ENCODE measurements at regions not wholly inside any gene's neighbourhood (a gene's known extent, or its start where the extent isn't known, plus 50 kb on each side); places are given as distances from the start of the nearest gene placed in this dataset.

DNA sequence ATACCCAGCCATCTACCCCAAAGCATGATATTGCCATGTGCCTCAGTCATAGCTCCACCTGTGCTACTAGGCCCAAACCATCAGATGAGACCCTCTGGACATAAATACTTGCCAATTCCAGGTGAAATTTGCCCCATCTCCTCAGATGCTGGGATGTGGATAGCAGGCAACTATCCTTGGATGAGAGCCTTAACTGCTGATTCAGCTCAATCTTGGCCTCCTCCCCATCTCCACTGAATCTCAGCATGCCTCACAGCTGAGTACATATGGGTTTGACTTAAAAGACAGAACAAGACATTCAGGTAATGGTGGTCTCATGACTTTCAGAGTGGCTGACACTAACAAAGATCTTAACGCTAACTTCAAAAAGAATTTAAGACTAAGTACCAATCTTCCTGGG is 50.8 kb upstream of the KLHL13 start:
- 96% methylated on average over 1 of the region's 1 CpG for WGBS
- Histone ChIP-seq H3K4me3 (no peak overlapping the region), H3K9me3 (no peaks in the 10 kb centered on the region), H3K27me3 (no peaks in the 10 kb centered on the region), H3K36me3 (no peaks in the 10 kb centered on the region), H3K27ac (no peak overlapping the region), H3K4me1 (no peaks in the 10 kb centered on the region)
- DNase-seq (ENCODE audit: low spot score in 2 of 2): no peak
- no peak for TF ChIP-seq POLR2A (IDR thresholded peaks at IDR 0.05)
- TF ChIP-seq CTCF (IDR thresholded peaks at IDR 0.05): no peak
- TF ChIP-seq EP300 (IDR thresholded peaks at IDR 0.05): no peak
- TF ChIP-seq POLR2AphosphoS5 (IDR thresholded peaks at IDR 0.05): no peak

DNA sequence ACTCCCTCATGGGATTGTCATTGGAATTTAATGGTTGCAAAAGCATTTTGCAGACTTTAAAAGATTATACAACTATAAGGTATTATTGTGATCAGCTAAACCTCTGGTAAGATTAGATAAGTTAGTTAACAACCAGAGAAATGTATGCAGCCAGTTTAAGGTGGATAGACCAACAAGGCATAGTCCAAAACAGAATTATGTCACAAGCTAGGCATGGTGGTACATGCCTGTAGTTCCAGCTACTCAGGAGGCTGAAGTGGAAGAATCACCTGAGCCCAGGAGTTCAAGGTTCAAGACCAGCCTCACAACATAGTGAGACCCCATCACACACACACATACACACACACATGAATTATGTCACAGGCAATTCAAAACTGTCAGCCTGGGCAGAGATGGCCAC is 54.7 kb upstream of the KLHL13 start:
- H3K27ac ChIP-seq: no peak overlapping the region
- no peak overlapping the region for H3K4me3 ChIP-seq
- H3K36me3 ChIP-seq: no peaks in the 10 kb centered on the region
- no peak for DNase-seq (ENCODE audit: low spot score in 2 of 2)
- no peaks in the 10 kb centered on the region for H3K27me3 ChIP-seq
- TF ChIP-seq POLR2AphosphoS5 (IDR thresholded peaks at IDR 0.05): no peak
- H3K9me3 ChIP-seq: no peaks in the 10 kb centered on the region
- H3K4me1 ChIP-seq: no peaks in the 10 kb centered on the region

- no peaks in the 10 kb centered on the region for H3K4me1 ChIP-seq
- H3K9me3 ChIP-seq: no peaks in the 10 kb centered on the region
- 67% methylated on average over 5 of the region's 5 CpGs for WGBS
- H3K27ac ChIP-seq: no peak overlapping the region
- TF ChIP-seq CTCF (IDR thresholded peaks at IDR 0.05): no peak
- no peak for TF ChIP-seq POLR2A (IDR thresholded peaks at IDR 0.05)
- TF ChIP-seq POLR2AphosphoS5 (IDR thresholded peaks at IDR 0.05): no peak
- no peak for TF ChIP-seq EP300 (IDR thresholded peaks at IDR 0.05)
- no peak for DNase-seq (ENCODE audit: low spot score in 2 of 2)
- H3K27me3 ChIP-seq: no peaks in the 10 kb centered on the region
- H3K4me3 ChIP-seq: no peak overlapping the region
- no peaks in the 10 kb centered on the region for H3K36me3 ChIP-seq
Observed at GRCh38 chrX:118174516-118175098, 58.0 kb upstream of the KLHL13 start.

- TF ChIP-seq EP300 (IDR thresholded peaks at IDR 0.05) (no peak), POLR2A (IDR thresholded peaks at IDR 0.05) (no peak), POLR2AphosphoS5 (IDR thresholded peaks at IDR 0.05) (no peak), CTCF (IDR thresholded peaks at IDR 0.05) (no peak)
- Histone ChIP-seq H3K27me3 (no peaks in the 10 kb centered on the region), H3K36me3 (no peaks in the 10 kb centered on the region), H3K4me1 (no peaks in the 10 kb centered on the region), H3K4me3 (no peak overlapping the region), H3K27ac (no peak overlapping the region), H3K9me3 (no peaks in the 10 kb centered on the region)
- WGBS: 67% methylated on average over 1 of the region's 1 CpG
- DNase-seq (ENCODE audit: low spot score in 2 of 2): no peak
Observed at GRCh38 chrX:118177708-118178107, 61.1 kb upstream of the KLHL13 start.

DNA sequence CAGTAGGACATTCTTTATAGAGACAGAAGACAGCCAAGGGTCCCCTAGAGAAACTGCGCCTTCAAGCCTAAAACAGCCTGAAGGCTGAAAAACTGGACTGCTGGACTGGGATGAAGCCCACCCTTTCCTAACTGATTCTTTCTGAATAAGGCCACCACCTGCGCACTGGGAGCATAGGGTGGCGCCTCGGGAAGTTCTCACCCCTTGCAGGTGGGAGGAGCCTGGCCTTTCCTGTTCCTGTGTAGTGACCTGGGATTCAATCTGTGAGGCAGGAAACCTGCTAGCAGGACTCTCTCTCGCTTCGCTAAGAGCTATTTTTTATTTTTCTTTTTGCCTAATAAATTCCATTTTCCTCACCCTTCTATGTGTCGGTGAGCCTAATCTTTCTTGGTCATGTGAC is 61.8 kb upstream of the KLHL13 start:
- Histone ChIP-seq H3K36me3 (no peaks in the 10 kb centered on the region), H3K4me3 (no peak overlapping the region), H3K27ac (no peak overlapping the region), H3K27me3 (no peaks in the 10 kb centered on the region), H3K4me1 (no peaks in the 10 kb centered on the region), H3K9me3 (no peaks in the 10 kb centered on the region)
- no peak for DNase-seq (ENCODE audit: low spot score in 2 of 2)
- 76% methylated on average over 7 of the region's 7 CpGs for WGBS
- TF ChIP-seq CTCF (IDR thresholded peaks at IDR 0.05) (no peak), POLR2AphosphoS5 (IDR thresholded peaks at IDR 0.05) (no peak), EP300 (IDR thresholded peaks at IDR 0.05) (no peak), POLR2A (IDR thresholded peaks at IDR 0.05) (no peak)

- Histone ChIP-seq H3K4me3 (no peak overlapping the region), H3K27me3 (no peaks in the 10 kb centered on the region), H3K9me3 (no peaks in the 10 kb centered on the region), H3K27ac (no peak overlapping the region), H3K4me1 (no peaks in the 10 kb centered on the region), H3K36me3 (no peaks in the 10 kb centered on the region)
- no peak for DNase-seq (ENCODE audit: low spot score in 2 of 2)
- no peak for TF ChIP-seq POLR2A (IDR thresholded peaks at IDR 0.05)
- TF ChIP-seq EP300 (IDR thresholded peaks at IDR 0.05): no peak
- TF ChIP-seq POLR2AphosphoS5 (IDR thresholded peaks at IDR 0.05): no peak
- TF ChIP-seq CTCF (IDR thresholded peaks at IDR 0.05): no peak
- 65% methylated on average over 3 of the region's 3 CpGs for WGBS
Observed at GRCh38 chrX:118179161-118179560, 62.6 kb upstream of the KLHL13 start.
